K562 (cell line): ENCODE measurements at regions not wholly inside any gene's neighbourhood (a gene's known extent, or its start where the extent isn't known, plus 50 kb on each side); places are given as distances from the start of the nearest gene placed in this dataset.

Experiments used
- ATAC-seq: fragments of 200-7000 bp; cut with Tn5 transposase; 3 replicates; pipeline ENCODE4 v1.9.1; 2020; ENCODE audit warnings: moderate library complexity
- BruUV-seq: library from RNA; stranded (reverse); fragments of 400-500 nt; replicated peaks from 2 replicates; lab custom pipeline; 2021; lab: Mats Ljungman, UMichigan
- CTCF ChIA-PET: fragments of 300-600 bp; formaldehyde crosslinking; extraction: SDS; loops from one replicate; lab custom pipeline; 2021; ENCODE audit warnings: low intra/inter-chr PET ratio; lab: Yijun Ruan, JAX
- POLR2A ChIA-PET: fragments of 300-600, 350-650 bp; sonication (Branson Sonifier 250); formaldehyde crosslinking; extraction: SDS; loops from one replicate; lab custom pipeline; 2021; ENCODE audit warnings: antibody characterized with exemption, inconsistent platforms; lab: Yijun Ruan, JAX
- DNase-seq, 4 experiments: peaks; one replicate each; pipeline versions ENCODE4 v3.0.0 to v3.0.0-alpha.2; 2011 to 2018; ENCODE audit warnings: low spot score in 3 of 4, mixed read lengths in 3 of 4; ENCODE audit errors: extremely low read depth in 1 of 4
- FAIRE-seq: peaks from 2 replicates; lab custom pipeline; 2011; peaks lifted over from hg19 to GRCh38; lab: Jason Lieb, UNC
- H2AFZ ChIP-seq: 2 replicates; pipeline ENCODE4 v1.6.0; 2011; ENCODE audit warnings: low read depth, low read length, control low read depth, inconsistent platforms
- H3K27ac ChIP-seq: fragments of 200-600 bp; 3 replicates; pipeline ENCODE4 v1.8.0; 2011; ENCODE audit warnings: low read depth, mild to moderate bottlenecking, control low read depth, inconsistent platforms, low read length, moderate library complexity, mixed read lengths; ENCODE audit errors: extremely low read depth
- H3K27me3 ChIP-seq, 2 experiments: fragments of 300-600 bp in 1 of 2; 2 replicates in 1 of 2; 3 replicates in 1 of 2; pipeline versions ENCODE4 v1.6.0 to v1.8.0; 2011; ENCODE audit warnings: inconsistent platforms in 2 of 2, low read length in 2 of 2, mild to moderate bottlenecking in 1 of 2, mixed read lengths in 1 of 2, moderate library complexity in 1 of 2; ENCODE audit not compliant: control insufficient read depth in 2 of 2, insufficient read depth in 2 of 2
- H3K36me3 ChIP-seq: fragments of 300-600 bp; 3 replicates; pipeline ENCODE4 v1.8.0; 2011; ENCODE audit warnings: mild to moderate bottlenecking, low read length, inconsistent platforms; ENCODE audit not compliant: control insufficient read depth, insufficient read depth
- H3K4me1 ChIP-seq, 2 experiments: fragments of 200-600 bp in 1 of 2; replicated peaks in 1 of 2; 2 replicates in 1 of 2; 3 replicates in 1 of 2; pipeline versions ENCODE4 v1.5.1 to v1.8.0; 2011; ENCODE audit warnings: inconsistent platforms in 2 of 2, low read length in 2 of 2, mild to moderate bottlenecking in 1 of 2, mixed read lengths in 1 of 2, moderate library complexity in 1 of 2; ENCODE audit not compliant: control insufficient read depth in 2 of 2, insufficient read depth in 2 of 2
- H3K4me2 ChIP-seq: 2 replicates; pipeline ENCODE4 v1.6.1; 2011; ENCODE audit warnings: low read length, control low read depth, inconsistent platforms, mixed read lengths; ENCODE audit not compliant: insufficient read depth
- H3K4me3 ChIP-seq: fragments of 200-600 bp; sonication (generic), shearing (Covaris generic); 2 replicates; pipeline ENCODE4 v1.5.1; 2016; ENCODE audit warnings: control low read depth, inconsistent platforms
- H3K79me2 ChIP-seq: fragments of 200-600 bp; 3 replicates; pipeline ENCODE4 v1.8.0; 2011; ENCODE audit warnings: low read length, inconsistent platforms; ENCODE audit not compliant: control insufficient read depth, insufficient read depth
- H3K9ac ChIP-seq, 2 experiments: 2 replicates each; pipeline versions ENCODE4 v1.6.0 to v1.6.1; 2011; ENCODE audit warnings: low read depth in 2 of 2, low read length in 2 of 2, control low read depth in 1 of 2, inconsistent platforms in 1 of 2, mild to moderate bottlenecking in 1 of 2, mixed read lengths in 1 of 2; ENCODE audit not compliant: insufficient read depth in 1 of 2
- H3K9me1 ChIP-seq: one replicate; pipeline ENCODE4 v1.6.0; 2011; ENCODE audit warnings: inconsistent platforms, mild to moderate bottlenecking, low read length, moderate library complexity; ENCODE audit not compliant: control insufficient read depth, insufficient read depth
- H3K9me3 ChIP-seq: replicated peaks from 2 replicates; pipeline ENCODE4 v1.5.1; 2011; ENCODE audit warnings: low read depth, low read length, inconsistent platforms; ENCODE audit not compliant: control insufficient read depth, insufficient read depth
- H4K20me1 ChIP-seq: replicated peaks from 2 replicates; pipeline ENCODE4 v1.6.1; 2011; ENCODE audit warnings: low read length, inconsistent platforms, mixed read lengths; ENCODE audit not compliant: control insufficient read depth, insufficient read depth
- ELK1 ChIP-seq: sonication (generic); formaldehyde crosslinking; IDR thresholded peaks from 2 replicates; pipeline ENCODE4 v1.8.1; 2022; ENCODE audit warnings: missing genetic modification reagents
- LARP7 ChIP-seq: fragments of 450-650 bp; IDR thresholded peaks from 2 replicates; pipeline ENCODE4 v1.6.1; 2016
- MEF2D ChIP-seq: conservative IDR thresholded peaks from 2 replicates; pipeline ENCODE4 v1.6.1; 2016; ENCODE audit warnings: low read depth, missing genetic modification characterization, missing compliant biosample characterization
- RREB1 ChIP-seq: fragments of 250-450 bp; sonication (Bioruptor Pico); IDR thresholded peaks from 2 replicates; pipeline ENCODE4 v1.4.0; 2020
- TRIM24 ChIP-seq, 2 experiments: fragments of 450-650 bp; IDR thresholded peaks; 2 replicates each; pipeline ENCODE4 v1.6.1; 2016
- ZNF778 ChIP-seq: fragments of 450-650 bp; formaldehyde crosslinking; IDR thresholded peaks from 2 replicates; pipeline ENCODE4 v1.4.0; 2020; ENCODE audit warnings: mild to moderate bottlenecking, moderate library complexity
- in situ Hi-C: fragments of 300-500 bp; cut with MboI; formaldehyde crosslinking; loops from 4 replicates; pipeline ENCODE4 v1.15.0; 2018; ENCODE audit warnings: inconsistent platforms, mixed read lengths
- intact Hi-C: fragments of 100-400 bp; cut with micrococcal nuclease; formaldehyde crosslinking; loops from 2 replicates; pipeline ENCODE4 v1.14.2; 2022
- TF ChIP-seq, protein P1 (sequence below), 3 experiments: IDR thresholded peaks in 2 of 3; conservative IDR thresholded peaks in 1 of 3; 2 replicates each; pipeline ENCODE4 v1.5.1; 2011 to 2012; ENCODE audit warnings: low read length in 3 of 3, mild to moderate bottlenecking in 3 of 3, control low read depth in 2 of 3, improper control_type of control experiment in 1 of 3, inconsistent platforms in 1 of 3, low read depth in 1 of 3, mixed read lengths in 1 of 3, moderate library complexity in 1 of 3; ENCODE audit not compliant: insufficient read depth in 2 of 3
- TF ChIP-seq, protein P2 (sequence below): fragments of 450-650 bp; conservative IDR thresholded peaks from 2 replicates; pipeline ENCODE4 v1.6.1; 2016; ENCODE audit warnings: missing genetic modification characterization, low read depth, mild to moderate bottlenecking, control low read depth, missing compliant biosample characterization
- TF ChIP-seq, protein P3 (sequence below): fragments of 250-450 bp; sonication (Bioruptor Pico); IDR thresholded peaks from 2 replicates; pipeline ENCODE4 v1.4.0; 2020; ENCODE audit warnings: borderline replicate concordance

DNA sequence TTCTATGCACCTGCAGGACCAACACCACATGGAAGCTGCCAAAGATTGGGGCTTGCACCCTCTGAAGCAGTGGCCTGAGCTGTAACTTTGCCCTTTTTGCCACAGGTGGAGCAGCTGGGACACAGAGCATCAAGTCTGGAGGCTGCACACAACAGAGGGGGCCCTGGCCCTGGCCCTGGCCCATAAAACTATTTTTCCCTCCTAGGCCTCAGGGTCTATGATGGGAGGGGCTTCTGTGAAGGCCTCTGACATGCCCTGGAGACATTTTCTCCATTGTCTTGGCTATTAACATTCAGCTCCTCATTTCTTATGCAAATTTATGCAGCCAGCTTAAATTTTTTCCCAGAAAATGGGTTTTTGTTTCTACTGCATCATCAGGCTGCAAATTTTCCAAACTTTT, 335.5 kb downstream of the ARPP21 start (continued):
- TF ChIP-seq, protein P1, sequence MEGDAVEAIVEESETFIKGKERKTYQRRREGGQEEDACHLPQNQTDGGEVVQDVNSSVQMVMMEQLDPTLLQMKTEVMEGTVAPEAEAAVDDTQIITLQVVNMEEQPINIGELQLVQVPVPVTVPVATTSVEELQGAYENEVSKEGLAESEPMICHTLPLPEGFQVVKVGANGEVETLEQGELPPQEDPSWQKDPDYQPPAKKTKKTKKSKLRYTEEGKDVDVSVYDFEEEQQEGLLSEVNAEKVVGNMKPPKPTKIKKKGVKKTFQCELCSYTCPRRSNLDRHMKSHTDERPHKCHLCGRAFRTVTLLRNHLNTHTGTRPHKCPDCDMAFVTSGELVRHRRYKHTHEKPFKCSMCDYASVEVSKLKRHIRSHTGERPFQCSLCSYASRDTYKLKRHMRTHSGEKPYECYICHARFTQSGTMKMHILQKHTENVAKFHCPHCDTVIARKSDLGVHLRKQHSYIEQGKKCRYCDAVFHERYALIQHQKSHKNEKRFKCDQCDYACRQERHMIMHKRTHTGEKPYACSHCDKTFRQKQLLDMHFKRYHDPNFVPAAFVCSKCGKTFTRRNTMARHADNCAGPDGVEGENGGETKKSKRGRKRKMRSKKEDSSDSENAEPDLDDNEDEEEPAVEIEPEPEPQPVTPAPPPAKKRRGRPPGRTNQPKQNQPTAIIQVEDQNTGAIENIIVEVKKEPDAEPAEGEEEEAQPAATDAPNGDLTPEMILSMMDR (IDR thresholded peaks at IDR 0.05 in 2 of 3, conservative IDR thresholded peaks at IDR 0.05 in 1 of 3; ENCODE audit: insufficient read depth in 2 of 3, low read depth in 1 of 3, low read length in 3 of 3): no peak
- TF ChIP-seq LARP7: no peak
- TF ChIP-seq, all 486 proteins: peak for 0

DNA sequence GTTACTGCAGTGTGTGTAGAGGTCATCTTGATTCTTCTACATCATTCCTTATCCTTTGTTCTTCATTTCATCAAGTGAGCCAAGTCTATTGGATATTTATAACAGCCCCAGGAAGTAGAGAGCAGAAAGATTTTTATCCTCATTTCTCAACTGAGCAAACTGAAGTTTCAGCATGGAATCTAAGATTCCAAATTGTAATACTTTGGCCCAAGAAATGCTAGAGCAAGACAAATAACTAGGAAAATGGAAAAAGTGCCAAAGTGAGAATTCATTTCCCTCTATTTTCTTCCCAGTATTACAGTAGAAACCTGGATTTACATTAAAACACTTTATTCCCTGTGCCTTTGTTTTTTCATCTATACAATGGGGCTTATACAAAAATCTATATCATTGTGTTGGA, 346.8 kb downstream of the ARPP21 start:
- no peaks in the 10 kb centered on the region; the same call in 1 of the 2 replicates for H3K9me3 ChIP-seq
- H4K20me1 ChIP-seq: no peaks in the 10 kb centered on the region
- no peak overlapping the region for H3K27ac ChIP-seq
- no peaks in the 10 kb centered on the region for H3K27me3 ChIP-seq
- H2AFZ ChIP-seq: no peak overlapping the region
- in situ Hi-C loops: no loop called here
- no peak overlapping the region for H3K9ac ChIP-seq
- POLR2A ChIA-PET: no interaction called here
- ATAC-seq (no peak), DNase-seq (no peak), FAIRE-seq (no peak)
- intact Hi-C loops: no loop called here
- CTCF ChIA-PET: no interaction called here
- no peaks in the 10 kb centered on the region for H3K4me1 ChIP-seq
- no peak overlapping the region for H3K4me3 ChIP-seq
- H3K36me3 ChIP-seq: no peaks in the 10 kb centered on the region
- no TSS peak for BruUV-seq
- no peaks in the 10 kb centered on the region for H3K79me2 ChIP-seq
- no peak overlapping the region for H3K4me2 ChIP-seq
- H3K9me1 ChIP-seq: no peaks in the 10 kb centered on the region
- TF ChIP-seq, protein P2, sequence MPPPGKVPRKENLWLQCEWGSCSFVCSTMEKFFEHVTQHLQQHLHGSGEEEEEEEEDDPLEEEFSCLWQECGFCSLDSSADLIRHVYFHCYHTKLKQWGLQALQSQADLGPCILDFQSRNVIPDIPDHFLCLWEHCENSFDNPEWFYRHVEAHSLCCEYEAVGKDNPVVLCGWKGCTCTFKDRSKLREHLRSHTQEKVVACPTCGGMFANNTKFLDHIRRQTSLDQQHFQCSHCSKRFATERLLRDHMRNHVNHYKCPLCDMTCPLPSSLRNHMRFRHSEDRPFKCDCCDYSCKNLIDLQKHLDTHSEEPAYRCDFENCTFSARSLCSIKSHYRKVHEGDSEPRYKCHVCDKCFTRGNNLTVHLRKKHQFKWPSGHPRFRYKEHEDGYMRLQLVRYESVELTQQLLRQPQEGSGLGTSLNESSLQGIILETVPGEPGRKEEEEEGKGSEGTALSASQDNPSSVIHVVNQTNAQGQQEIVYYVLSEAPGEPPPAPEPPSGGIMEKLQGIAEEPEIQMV: no peak
- TF ChIP-seq MEF2D (tag): no peak
- TF ChIP-seq RREB1: no peak
- TF ChIP-seq ELK1 (CRISPR knock-in tag): no peak
- TF ChIP-seq, protein P3, sequence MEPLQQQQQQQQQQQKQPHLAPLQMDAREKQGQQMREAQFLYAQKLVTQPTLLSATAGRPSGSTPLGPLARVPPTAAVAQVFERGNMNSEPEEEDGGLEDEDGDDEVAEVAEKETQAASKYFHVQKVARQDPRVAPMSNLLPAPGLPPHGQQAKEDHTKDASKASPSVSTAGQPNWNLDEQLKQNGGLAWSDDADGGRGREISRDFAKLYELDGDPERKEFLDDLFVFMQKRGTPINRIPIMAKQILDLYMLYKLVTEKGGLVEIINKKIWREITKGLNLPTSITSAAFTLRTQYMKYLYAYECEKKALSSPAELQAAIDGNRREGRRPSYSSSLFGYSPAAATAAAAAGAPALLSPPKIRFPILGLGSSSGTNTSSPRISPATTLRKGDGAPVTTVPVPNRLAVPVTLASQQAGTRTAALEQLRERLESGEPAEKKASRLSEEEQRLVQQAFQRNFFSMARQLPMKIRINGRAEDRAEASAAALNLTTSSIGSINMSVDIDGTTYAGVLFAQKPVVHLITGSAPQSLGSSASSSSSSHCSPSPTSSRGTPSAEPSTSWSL (CRISPR knock-in tag): no peak
- no peak for TF ChIP-seq ZNF778 (CRISPR knock-in tag)
- TF ChIP-seq TRIM24 (IDR thresholded peaks at IDR 0.05): no peak
